H9 (cell line): ENCODE measurements at regions not wholly inside any gene's neighbourhood (a gene's known extent, or its start where the extent isn't known, plus 50 kb on each side); places are given as distances from the start of the nearest gene placed in this dataset.
A peak's percentile ranks its signal among the peaks of the same experiment; 100 is the strongest.

Source experiments
- DNase-seq: peaks from one replicate; pipeline ENCODE4 v3.0.0-alpha.2; 2017
- H2AFZ ChIP-seq: one replicate; pipeline ENCODE4 v1.6.1; 2013; ENCODE audit warnings: mild to moderate bottlenecking, low read length, control low read depth, moderate library complexity
- H2AK5ac ChIP-seq: 2 replicates; pipeline ENCODE4 v1.6.1; 2013; ENCODE audit warnings: low read length, control low read depth, mixed read lengths; ENCODE audit not compliant: insufficient read length
- H2BK120ac ChIP-seq: one replicate; pipeline ENCODE4 v1.6.1; 2013; ENCODE audit warnings: low read depth, mild to moderate bottlenecking, low read length, control low read depth, inconsistent platforms; ENCODE audit not compliant: poor library complexity, severe bottlenecking
- H2BK12ac ChIP-seq: 2 replicates; pipeline ENCODE4 v1.6.1; 2013; ENCODE audit warnings: low read length, control low read depth, mixed read lengths, low read depth; ENCODE audit not compliant: insufficient read length
- H2BK15ac ChIP-seq: 2 replicates; pipeline ENCODE4 v1.6.1; 2013; ENCODE audit warnings: low read depth, low read length, control low read depth
- H2BK20ac ChIP-seq: one replicate; pipeline ENCODE4 v1.6.1; 2013; ENCODE audit warnings: low read depth, mild to moderate bottlenecking, low read length, control low read depth, inconsistent platforms; ENCODE audit not compliant: poor library complexity, severe bottlenecking
- H2BK5ac ChIP-seq: 2 replicates; pipeline ENCODE4 v1.6.1; 2013; ENCODE audit warnings: low read length, control low read depth, mixed read lengths; ENCODE audit not compliant: insufficient read length
- H3K14ac ChIP-seq: 2 replicates; pipeline ENCODE4 v1.6.1; 2013; ENCODE audit warnings: low read length, control low read depth; ENCODE audit not compliant: insufficient read depth
- H3K18ac ChIP-seq: 2 replicates; pipeline ENCODE4 v1.6.1; 2013; ENCODE audit warnings: low read depth, mild to moderate bottlenecking, mixed read lengths, low read length, control low read depth; ENCODE audit not compliant: insufficient read length
- H3K23ac ChIP-seq: 2 replicates; pipeline ENCODE4 v1.6.1; 2013; ENCODE audit warnings: low read length, control low read depth, mixed read lengths, low read depth; ENCODE audit not compliant: insufficient read length
- H3K23me2 ChIP-seq: 2 replicates; pipeline ENCODE4 v1.6.1; 2013; ENCODE audit warnings: low read depth, mild to moderate bottlenecking, mixed read lengths, low read length, control low read depth; ENCODE audit not compliant: insufficient read length, poor library complexity, severe bottlenecking
- H3K27ac ChIP-seq: 2 replicates; pipeline ENCODE4 v1.5.1; 2013; ENCODE audit warnings: low read length, control low read depth, mixed read lengths, low read depth; ENCODE audit not compliant: insufficient read length
- H3K27me3 ChIP-seq: 2 replicates; pipeline ENCODE4 v1.6.1; 2013; ENCODE audit warnings: low read length, control low read depth, inconsistent platforms; ENCODE audit not compliant: insufficient read depth
- H3K4ac ChIP-seq: 2 replicates; pipeline ENCODE4 v1.6.1; 2013; ENCODE audit warnings: low read depth, mild to moderate bottlenecking, control low read depth, inconsistent platforms, low read length, moderate library complexity
- H3K4me1 ChIP-seq: 2 replicates; pipeline ENCODE4 v1.6.1; 2013; ENCODE audit warnings: low read length, control low read depth, inconsistent platforms; ENCODE audit not compliant: insufficient read depth
- H3K4me2 ChIP-seq: 2 replicates; pipeline ENCODE4 v1.6.1; 2013; ENCODE audit warnings: low read length, control low read depth, mixed read lengths; ENCODE audit not compliant: insufficient read length, insufficient read depth
- H3K56ac ChIP-seq: 2 replicates; pipeline ENCODE4 v1.6.1; 2013; ENCODE audit warnings: low read depth, mild to moderate bottlenecking, mixed read lengths, low read length, control low read depth; ENCODE audit not compliant: insufficient read length
- H3K79me1 ChIP-seq: 2 replicates; pipeline ENCODE4 v1.6.1; 2013; ENCODE audit warnings: low read depth, mild to moderate bottlenecking, moderate library complexity, low read length, control low read depth, inconsistent platforms; ENCODE audit not compliant: insufficient read depth, poor library complexity, severe bottlenecking
- H3K79me2 ChIP-seq: 2 replicates; pipeline ENCODE4 v1.6.1; 2013; ENCODE audit warnings: low read length, control low read depth, inconsistent platforms; ENCODE audit not compliant: insufficient read depth
- H3K9ac ChIP-seq: 2 replicates; pipeline ENCODE4 v1.6.1; 2013; ENCODE audit warnings: low read length, control low read depth, mixed read lengths; ENCODE audit not compliant: insufficient read length; ENCODE audit errors: extremely low read depth
- H3K9me3 ChIP-seq: one replicate; pipeline ENCODE4 v1.6.1; 2013; ENCODE audit warnings: low read depth, low read length, inconsistent platforms; ENCODE audit not compliant: control insufficient read depth
- H3T11ph ChIP-seq: one replicate; pipeline ENCODE4 v1.6.1; 2013; ENCODE audit warnings: mild to moderate bottlenecking, low read length, control low read depth, inconsistent platforms
- H4K20me1 ChIP-seq: one replicate; pipeline ENCODE4 v1.6.1; 2013; ENCODE audit not compliant: control insufficient read depth, insufficient read length, insufficient read depth
- H4K5ac ChIP-seq: 2 replicates; pipeline ENCODE4 v1.6.1; 2013; ENCODE audit warnings: low read depth, mild to moderate bottlenecking, mixed read lengths, low read length, control low read depth; ENCODE audit not compliant: insufficient read length
- H4K8ac ChIP-seq: replicated peaks from 2 replicates; pipeline ENCODE4 v1.6.1; 2013; ENCODE audit warnings: low read length, control low read depth, mixed read lengths, low read depth; ENCODE audit not compliant: insufficient read length
- H4K91ac ChIP-seq: 2 replicates; pipeline ENCODE4 v1.6.1; 2013; ENCODE audit warnings: low read depth, mild to moderate bottlenecking, moderate library complexity, mixed read lengths, low read length, control low read depth; ENCODE audit not compliant: insufficient read length
- H3K27ac Mint-ChIP-seq, 3 experiments: 2 replicates in 2 of 3; 3 replicates in 1 of 3; pipeline ENCODE4 v1.8.0; 2020 to 2021; ENCODE audit warnings: mixed read lengths in 3 of 3, mild to moderate bottlenecking in 1 of 3, moderate library complexity in 1 of 3
- H3K27me3 Mint-ChIP-seq: 2 replicates; pipeline ENCODE4 v1.8.0; 2021; ENCODE audit warnings: low read depth, mild to moderate bottlenecking, moderate library complexity, mixed read lengths
- H3K36me3 Mint-ChIP-seq, 3 experiments: 2 replicates in 2 of 3; 3 replicates in 1 of 3; pipeline ENCODE4 v1.8.0; 2020 to 2021; ENCODE audit warnings: low read depth in 3 of 3, mixed read lengths in 3 of 3; ENCODE audit not compliant: insufficient read depth in 1 of 3
- H3K4me1 Mint-ChIP-seq, 2 experiments: 2 replicates each; pipeline ENCODE4 v1.8.0; 2020; ENCODE audit warnings: mixed read lengths in 2 of 2
- H3K4me3 Mint-ChIP-seq, 2 experiments: 2 replicates in 1 of 2; 3 replicates in 1 of 2; pipeline ENCODE4 v1.8.0; 2020 to 2021; ENCODE audit warnings: mild to moderate bottlenecking in 2 of 2, mixed read lengths in 2 of 2, moderate library complexity in 1 of 2
- H3K9me3 Mint-ChIP-seq, 2 experiments: 2 replicates in 1 of 2; 3 replicates in 1 of 2; pipeline ENCODE4 v1.8.0; 2020; ENCODE audit warnings: mild to moderate bottlenecking in 2 of 2, mixed read lengths in 2 of 2, moderate library complexity in 1 of 2
- CTCF ChIP-seq: fragments of 200-600 bp; sonication (generic); conservative IDR thresholded peaks from 3 replicates; pipeline ENCODE4 v1.8.0; 2021; ENCODE audit warnings: antibody characterized with exemption, mild to moderate bottlenecking
- WGBS: extraction: QIAGEN DNeasy Blood & Tissue Kit; methylation state at CpG from one replicate; pipeline ENCODE4 v1.1.7; 2013; ENCODE audit warnings: missing lambda C conversion rate, low lambda C conversion rate, mixed read lengths; ENCODE audit not compliant: insufficient read length; ENCODE audit errors: extremely low coverage; 5-methylcytosine and 5-hydroxymethylcytosine counted together

- Mint-ChIP-seq H3K36me3 (peaks cover 0 to 4% (median 3%) of the 10 kb centered on the region in 3 experiments; a peak in 3 of 7 replicates), H3K27ac (peak overlapping the region in 1 of 3 experiments; percentile 26; a peak in 1 of 7 replicates), H3K9me3 (peaks cover 6 to 38% of the 10 kb centered on the region in 2 experiments; a peak in 3 of 5 replicates), H3K4me3 (no peak overlapping the region), H3K27me3 (no peaks in the 10 kb centered on the region; the same call in 1 of the 2 replicates), H3K4me1 (peaks cover 10 to 16% of the 10 kb centered on the region in 2 experiments)
- Histone ChIP-seq H3K14ac (no peak overlapping the region), H2AFZ (no peak overlapping the region), H3K23ac (no peak overlapping the region), H3K79me2 (no peaks in the 10 kb centered on the region), H4K20me1 (no peaks in the 10 kb centered on the region), H2BK12ac (no peak overlapping the region), H3K56ac (no peak overlapping the region), H4K8ac (no peak overlapping the region), H3T11ph (no peak overlapping the region), H2BK15ac (no peak overlapping the region), H3K4me2 (no peak overlapping the region), H2BK20ac (no peak overlapping the region), H2AK5ac (no peak overlapping the region), H3K4ac (no peak overlapping the region), H2BK5ac (no peak overlapping the region), H4K91ac (no peak overlapping the region), H3K4me1 (peaks cover 7% of the 10 kb centered on the region; the same call in 1 of the 2 replicates), H3K9me3 (no peaks in the 10 kb centered on the region), H3K18ac (peak overlapping the region; percentile 47), H2BK120ac (no peak overlapping the region), H3K27ac (no peak overlapping the region), H3K9ac (no peak overlapping the region), H3K79me1 (no peaks in the 10 kb centered on the region), H3K27me3 (no peaks in the 10 kb centered on the region), H4K5ac (no peak overlapping the region), H3K23me2 (no peaks in the 10 kb centered on the region)
- no peak for TF ChIP-seq CTCF
- WGBS: no CpG with 5 or more reads among the region's 9 CpGs
- no peak for DNase-seq
These were observed 80.3 kb upstream of the UCN3 start for GRCh38 chr10:5284311-5285057.
